Prostate gland (tissue), 2 donors: ENCODE measurements at regions not wholly inside any gene's neighbourhood (a gene's known extent, or its start where the extent isn't known, plus 50 kb on each side); places are given as distances from the start of the nearest gene placed in this dataset.

Experiments
- POLR2AphosphoS5 ChIP-seq: sonication (generic); formaldehyde crosslinking; IDR thresholded peaks from one replicate; pipeline ENCODE4 v1.6.1; 2017; ENCODE audit warnings: antibody characterized with exemption
- TF ChIP-seq, protein P1 (sequence below), 4 experiments: fragments of 200-600 bp in 2 of 4; fragments of 450-650 bp in 2 of 4; sonication (generic) in 2 of 4; IDR thresholded peaks; 1 replicate in 3 of 4; 2 replicates in 1 of 4; pipeline ENCODE4 v1.5.1; 2016 to 2019; ENCODE audit warnings: antibody characterized with exemption in 4 of 4, mild to moderate bottlenecking in 2 of 4, moderate library complexity in 2 of 4

- TF ChIP-seq POLR2AphosphoS5: no peak
- TF ChIP-seq, protein P1, sequence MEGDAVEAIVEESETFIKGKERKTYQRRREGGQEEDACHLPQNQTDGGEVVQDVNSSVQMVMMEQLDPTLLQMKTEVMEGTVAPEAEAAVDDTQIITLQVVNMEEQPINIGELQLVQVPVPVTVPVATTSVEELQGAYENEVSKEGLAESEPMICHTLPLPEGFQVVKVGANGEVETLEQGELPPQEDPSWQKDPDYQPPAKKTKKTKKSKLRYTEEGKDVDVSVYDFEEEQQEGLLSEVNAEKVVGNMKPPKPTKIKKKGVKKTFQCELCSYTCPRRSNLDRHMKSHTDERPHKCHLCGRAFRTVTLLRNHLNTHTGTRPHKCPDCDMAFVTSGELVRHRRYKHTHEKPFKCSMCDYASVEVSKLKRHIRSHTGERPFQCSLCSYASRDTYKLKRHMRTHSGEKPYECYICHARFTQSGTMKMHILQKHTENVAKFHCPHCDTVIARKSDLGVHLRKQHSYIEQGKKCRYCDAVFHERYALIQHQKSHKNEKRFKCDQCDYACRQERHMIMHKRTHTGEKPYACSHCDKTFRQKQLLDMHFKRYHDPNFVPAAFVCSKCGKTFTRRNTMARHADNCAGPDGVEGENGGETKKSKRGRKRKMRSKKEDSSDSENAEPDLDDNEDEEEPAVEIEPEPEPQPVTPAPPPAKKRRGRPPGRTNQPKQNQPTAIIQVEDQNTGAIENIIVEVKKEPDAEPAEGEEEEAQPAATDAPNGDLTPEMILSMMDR (IDR thresholded peaks at IDR 0.05): no peak
Observed at GRCh38 chr17:77851921-77852320, 106.6 kb upstream of the TNRC6C start.
